ENCODE measurements at regions not wholly inside any gene's neighbourhood (a gene's known extent, or its start where the extent isn't known, plus 50 kb on each side); places are given as distances from the start of the nearest gene placed in this dataset.

- no peak for DNase-seq
Observed at GRCh38 chr15:46671336-46671735, 1036.5 kb downstream of the SQOR start.

- no peak for DNase-seq
Observed at GRCh38 chr15:46672041-46672440, 1037.2 kb downstream of the SQOR start.

GRCh38 chr15:46676233-46677206, 1040.8 kb upstream of the SEMA6D start:
- DNase-seq, result no peak

- no peak for DNase-seq
Observed at GRCh38 chr15:46677491-46677890, 1039.8 kb upstream of the SEMA6D start.

- DNase-seq, result no peak
Observed at GRCh38 chr15:46681901-46682300, 1035.4 kb upstream of the SEMA6D start.

- DNase-seq, result no peak
Observed at GRCh38 chr15:46682969-46683791, 1034.1 kb upstream of the SEMA6D start.

GRCh38 chr15:46685096-46685495, 1032.2 kb upstream of the SEMA6D start:
- DNase-seq, result no peak

GRCh38 chr15:46685681-46686080, 1031.6 kb upstream of the SEMA6D start:
- DNase-seq, result no peak

GRCh38 chr15:46696281-46696680, 1021.0 kb upstream of the SEMA6D start:
- no peak for DNase-seq

- DNase-seq, result no peak
Observed at GRCh38 chr15:46701346-46701745, 1016.0 kb upstream of the SEMA6D start.

GRCh38 chr15:46701896-46702295, 1015.4 kb upstream of the SEMA6D start:
- DNase-seq, result no peak

- no peak for DNase-seq
Observed at GRCh38 chr15:46703020-46703861, 1014.1 kb upstream of the SEMA6D start.

GRCh38 chr15:46703871-46704637, 1013.3 kb upstream of the SEMA6D start:
- no peak for DNase-seq

- DNase-seq, result no peak
Observed at GRCh38 chr15:46707452-46707851, 1009.9 kb upstream of the SEMA6D start.

- no peak for DNase-seq
Observed at GRCh38 chr15:46708226-46708625, 1009.1 kb upstream of the SEMA6D start.

- no peak for DNase-seq
Observed at GRCh38 chr15:46709460-46710083, 1007.7 kb upstream of the SEMA6D start.

GRCh38 chr15:46710401-46710960, 1006.8 kb upstream of the SEMA6D start:
- no peak for DNase-seq

- DNase-seq, result no peak
Observed at GRCh38 chr15:46713045-46713444, 1004.3 kb upstream of the SEMA6D start.

- peak; percentile 64 for DNase-seq
Observed at GRCh38 chr15:46714950-46715349, 1002.4 kb upstream of the SEMA6D start.

GRCh38 chr15:46723308-46723707, 994.0 kb upstream of the SEMA6D start:
- DNase-seq, result no peak

- DNase-seq, result no peak
Observed at GRCh38 chr15:46732060-46732459, 985.2 kb upstream of the SEMA6D start.
